ENCODE measurements at regions not wholly inside any gene's neighbourhood (a gene's known extent, or its start where the extent isn't known, plus 50 kb on each side); places are given as distances from the start of the nearest gene placed in this dataset.
"Not testable (repeated sequence)": the region's sequence is repeated elsewhere in the genome, so short reads cannot be mapped to it uniquely, and the experiment has no call there.

GRCh38 chr7:119482209-119482608 is 790.8 kb upstream of the KCND2 start:
- peak; percentile 35 for DNase-seq

- no peak for DNase-seq
Measured at GRCh38 chr7:119482671-119483070, 790.3 kb upstream of the KCND2 start.

- no peak for DNase-seq
Measured at GRCh38 chr7:119483364-119483763, 789.6 kb upstream of the KCND2 start.

- DNase-seq, result no peak
Measured at GRCh38 chr7:119514326-119514725, 758.6 kb upstream of the KCND2 start.

GRCh38 chr7:119515214-119515613 is 757.8 kb upstream of the KCND2 start:
- no peak for DNase-seq

DNA sequence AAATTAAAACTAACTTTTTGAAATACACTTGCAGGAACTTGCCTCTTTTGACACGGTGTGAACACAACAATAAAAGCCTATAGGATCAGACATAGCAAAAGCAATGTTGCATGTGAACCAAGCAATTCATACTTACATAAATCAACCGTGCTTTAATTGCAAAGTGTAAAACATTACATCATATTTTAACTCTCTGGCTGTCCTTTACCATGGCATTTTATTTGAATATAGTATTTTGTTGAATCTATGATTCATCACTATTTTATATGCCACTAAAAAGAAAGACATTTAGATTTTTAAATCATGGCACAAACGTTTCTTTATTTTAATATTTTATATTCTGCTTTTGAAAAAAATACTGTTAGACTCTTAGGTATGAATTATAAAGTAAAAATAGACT is 757.0 kb upstream of the KCND2 start:
- no peak for DNase-seq

- DNase-seq, result no peak
Measured at GRCh38 chr7:119522263-119522662, 750.7 kb upstream of the KCND2 start.

- no peak for DNase-seq
Measured at GRCh38 chr7:119522698-119523097, 750.3 kb upstream of the KCND2 start.

GRCh38 chr7:119545118-119545517 is 727.9 kb upstream of the KCND2 start:
- no peak for DNase-seq

GRCh38 chr7:119555788-119556187 is 717.2 kb upstream of the KCND2 start:
- no peak for DNase-seq

DNA sequence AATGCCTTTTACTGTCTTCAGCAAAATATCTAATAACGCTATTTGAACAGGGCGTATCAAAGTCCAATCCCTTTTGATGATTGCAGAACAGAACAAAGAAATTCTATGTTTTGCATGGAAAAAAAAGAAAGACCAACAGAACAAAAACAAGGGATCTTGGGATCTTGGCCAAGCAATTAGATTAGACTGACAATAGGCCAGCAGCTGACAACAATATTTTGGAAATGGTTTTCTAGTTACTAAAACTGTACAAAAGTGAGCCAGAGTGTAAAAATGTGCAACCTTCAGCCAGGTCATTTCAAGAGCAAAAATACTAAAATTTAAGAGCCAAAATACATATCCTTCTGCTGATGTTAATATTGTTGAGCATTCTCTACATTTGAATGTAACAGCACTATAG is 716.5 kb upstream of the KCND2 start:
- DNase-seq, result no peak

DNA sequence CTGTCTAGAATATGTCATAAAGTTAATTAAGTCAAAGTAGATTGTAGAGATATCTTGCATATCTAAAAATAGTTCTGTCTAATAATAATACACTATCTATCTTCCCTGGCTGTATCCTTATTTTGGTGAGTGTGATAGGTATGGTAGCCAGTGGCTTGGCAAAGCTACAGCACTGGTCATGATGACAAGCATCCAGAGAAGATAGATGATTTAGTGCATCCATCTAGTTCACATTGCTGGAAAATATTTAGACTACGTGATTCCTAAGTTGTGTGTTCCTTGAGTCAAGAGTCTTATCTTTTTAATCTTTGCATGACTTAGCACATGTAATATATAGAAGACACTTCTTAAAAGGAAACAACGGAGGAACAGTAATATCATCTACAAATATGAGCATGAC is 711.2 kb upstream of the KCND2 start:
- DNase-seq, result no peak

GRCh38 chr7:119562839-119563238 is 710.1 kb upstream of the KCND2 start:
- peak; percentile 55 for DNase-seq

DNA sequence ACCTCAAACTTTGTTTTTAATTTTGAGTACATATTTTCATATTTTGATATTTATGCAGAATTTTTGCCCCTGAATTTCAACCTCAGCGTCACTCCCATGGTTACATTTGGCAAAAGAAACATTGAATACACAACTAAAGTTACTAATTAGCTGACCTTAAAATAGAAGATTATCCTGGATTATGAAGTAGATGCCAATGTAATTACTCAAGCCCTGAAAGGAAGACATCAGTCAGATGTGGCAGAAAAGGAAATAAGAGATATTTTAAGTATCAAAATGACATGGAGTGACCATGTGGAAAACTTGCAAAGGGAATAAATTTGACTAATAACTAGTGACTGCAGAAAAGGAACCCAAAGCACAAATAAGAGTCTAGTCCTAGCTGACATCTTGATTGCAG is 701.3 kb upstream of the KCND2 start:
- no peak for DNase-seq

DNA sequence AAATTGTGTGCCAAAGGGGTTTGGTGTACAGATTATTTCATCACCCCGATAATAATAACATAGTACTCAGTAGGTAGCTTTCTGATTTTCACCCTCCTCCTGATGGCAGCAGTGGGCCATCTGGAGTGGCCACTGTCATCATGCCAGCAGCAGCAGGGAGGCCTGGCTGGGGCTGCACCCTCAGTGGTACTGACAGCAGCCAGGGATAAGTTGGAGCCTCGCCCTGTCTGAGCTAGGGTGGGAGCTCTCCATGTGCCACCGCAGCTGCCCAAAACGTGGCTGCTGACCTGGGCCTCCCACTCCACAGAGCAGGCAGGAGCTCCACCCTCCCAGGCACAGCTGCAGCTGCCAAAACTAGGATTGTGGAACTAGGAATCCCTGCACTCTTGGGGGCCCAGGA is 700.8 kb upstream of the KCND2 start:
- DNase-seq, result no peak

- no peak for DNase-seq
Measured at GRCh38 chr7:119572541-119572940, 700.4 kb upstream of the KCND2 start.

- no peak for DNase-seq
Measured at GRCh38 chr7:119578116-119578515, 694.9 kb upstream of the KCND2 start.

DNA sequence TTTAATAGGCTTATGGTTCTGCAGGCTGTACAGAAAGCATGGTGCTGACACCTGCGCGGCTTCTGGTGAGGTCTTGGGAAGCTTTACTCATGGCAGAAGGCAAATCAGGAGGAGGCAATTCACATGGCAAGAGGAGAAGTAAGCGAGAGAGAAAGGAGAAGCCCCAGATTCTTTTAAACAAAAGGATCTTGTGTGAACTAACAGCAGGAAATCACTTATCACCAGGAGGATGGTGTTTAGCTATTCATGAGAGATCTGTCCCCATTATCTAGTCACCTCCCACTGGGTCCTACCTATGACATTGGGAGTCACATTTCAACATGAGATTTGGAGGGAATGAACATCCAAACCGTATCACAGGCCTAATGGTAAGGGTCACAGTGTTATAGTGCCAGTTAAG is 678.0 kb upstream of the KCND2 start:
- DNase-seq, result peak; percentile 79

- DNase-seq, result no peak
Measured at GRCh38 chr7:119596651-119597050, 676.3 kb upstream of the KCND2 start.

- no peak for DNase-seq
Measured at GRCh38 chr7:119606297-119606696, 666.7 kb upstream of the KCND2 start.

- no peak for DNase-seq
Measured at GRCh38 chr7:119620769-119621168, 652.2 kb upstream of the KCND2 start.

DNA sequence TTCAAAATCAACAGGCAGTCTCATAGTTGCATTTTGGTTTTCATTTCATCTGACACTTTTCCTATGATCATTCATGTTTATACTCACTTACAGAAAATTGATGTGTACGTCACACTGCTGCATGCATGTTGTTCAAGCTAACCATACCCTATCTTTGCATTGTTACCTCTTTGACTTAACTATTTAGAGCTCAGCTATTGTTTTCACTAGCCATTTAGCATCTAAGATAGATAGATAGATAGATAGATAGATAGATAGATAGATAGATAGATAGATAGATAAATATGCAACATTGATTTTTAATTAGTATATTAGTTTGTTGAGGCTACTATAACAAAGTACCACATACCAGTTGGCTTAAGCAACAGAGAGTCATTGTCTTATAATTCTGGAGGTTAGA is 649.5 kb upstream of the KCND2 start:
- DNase-seq, result no peak

DNA sequence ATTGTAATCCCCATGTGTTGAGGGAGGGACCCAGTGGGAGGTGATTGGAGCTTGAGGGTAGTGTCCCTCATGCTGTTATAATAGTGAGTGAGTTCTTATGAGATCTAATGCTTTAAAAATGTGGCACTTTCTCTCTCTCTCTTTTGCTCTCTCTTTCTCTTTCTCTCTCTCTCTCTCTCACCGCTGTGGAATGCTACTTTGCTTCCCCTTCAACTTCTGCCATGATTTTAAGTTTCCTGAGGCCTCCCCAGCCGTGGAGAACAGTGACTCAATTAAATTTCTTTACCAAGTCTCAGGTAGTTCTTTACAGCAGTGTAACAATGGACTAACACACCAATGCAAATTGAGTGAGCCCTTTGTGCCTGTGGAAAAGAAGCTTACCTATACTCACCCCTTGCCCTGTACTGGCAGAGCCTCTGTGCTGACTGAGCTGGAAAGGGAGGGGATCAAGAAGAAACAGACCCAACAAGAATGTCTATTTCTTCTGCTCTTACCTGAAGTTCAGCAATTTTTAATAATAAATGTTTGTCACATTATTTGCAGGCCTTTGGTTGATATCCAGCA is 642.5 kb upstream of the KCND2 start:
- DNase-seq, result no peak

DNA sequence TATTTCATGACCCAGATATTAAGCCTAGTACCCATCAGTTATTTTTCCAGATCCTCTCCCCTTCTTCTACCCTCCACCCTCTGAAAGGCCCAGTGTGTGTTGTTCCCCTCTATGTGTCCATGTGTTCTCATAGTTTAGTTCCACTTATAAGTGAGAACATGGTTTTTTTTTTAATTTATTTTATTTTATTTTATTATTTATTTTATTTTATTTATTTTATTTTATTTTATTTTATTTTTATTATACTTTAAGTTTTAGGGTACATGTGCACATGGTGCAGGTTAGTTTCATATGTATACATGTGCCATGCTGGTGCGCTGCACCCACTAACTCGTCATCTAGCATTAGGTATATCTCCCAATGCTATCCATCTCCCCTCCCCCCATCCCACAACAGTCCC is 639.2 kb upstream of the KCND2 start:
- not testable (repeated sequence) for DNase-seq

DNA sequence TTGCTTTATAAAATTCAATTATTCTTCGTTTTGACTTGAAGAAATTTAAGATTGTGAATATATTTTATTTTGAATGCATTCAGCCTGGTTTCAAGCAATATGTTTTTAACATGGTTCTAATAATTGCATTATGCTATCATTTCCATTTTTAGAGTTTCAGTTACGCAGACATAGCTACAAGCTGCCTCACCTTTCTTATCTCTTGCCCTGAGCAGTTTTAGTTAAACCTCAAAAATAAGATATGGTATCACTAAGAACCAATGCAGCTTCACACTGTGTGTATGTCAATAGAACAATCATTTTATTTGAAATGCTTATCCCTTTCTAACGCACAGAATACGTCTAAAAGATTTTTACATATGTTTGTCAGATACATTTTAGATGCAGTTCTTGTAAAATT is 632.6 kb upstream of the KCND2 start:
- no peak for DNase-seq

DNA sequence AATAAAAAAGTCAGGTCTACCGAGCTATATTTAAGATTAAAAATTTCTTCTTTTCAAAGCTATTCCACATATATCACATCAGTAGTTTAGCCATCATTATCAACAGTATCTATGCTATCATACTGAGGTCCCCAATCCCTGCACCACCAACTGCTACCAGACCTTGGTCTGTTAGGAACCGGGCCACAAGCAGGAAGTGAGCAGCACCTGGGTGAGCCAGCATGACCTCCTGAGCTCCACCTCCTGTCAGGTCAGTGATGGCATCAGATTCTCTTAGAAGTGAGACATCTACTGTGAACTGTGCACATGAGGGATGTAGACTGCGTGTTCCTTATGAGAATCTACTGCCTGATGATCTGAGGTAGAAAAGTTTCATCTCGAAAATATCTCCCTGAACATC is 632.1 kb upstream of the KCND2 start:
- no peak for DNase-seq

All from NCI-H345 (cell line).